GM19043 (cell line): ENCODE measurements at regions not wholly inside any gene's neighbourhood (a gene's known extent, or its start where the extent isn't known, plus 50 kb on each side); places are given as distances from the start of the nearest gene placed in this dataset.

ENCODE experiments used
- ATAC-seq: cut with Tn5 transposase; IDR thresholded peaks from one replicate; pipeline ENCODE4 v1.9.1; 2021; ENCODE audit warnings: low read depth; ENCODE audit not compliant: unreplicated experiment

DNA sequence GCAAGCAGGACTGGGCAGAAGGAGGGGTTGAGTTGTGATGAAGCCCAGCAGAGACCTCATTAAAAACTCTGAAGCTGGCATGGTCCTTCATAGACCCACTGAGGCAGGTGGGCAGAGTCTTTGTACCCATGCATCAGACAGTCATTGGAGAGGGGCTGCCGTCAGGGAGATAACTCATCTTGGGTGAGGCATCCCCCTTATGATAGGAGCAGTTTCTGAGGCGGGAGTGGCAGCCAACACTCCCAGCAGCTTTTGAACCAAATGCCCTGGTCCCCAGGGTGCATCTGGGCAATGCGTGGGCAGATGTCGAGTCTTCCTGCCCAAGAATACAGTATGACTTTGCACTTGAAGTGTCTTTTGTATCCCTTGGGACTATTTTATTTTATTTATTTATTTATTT, 68.1 kb downstream of the HTR5A start:
- no peak for ATAC-seq

DNA sequence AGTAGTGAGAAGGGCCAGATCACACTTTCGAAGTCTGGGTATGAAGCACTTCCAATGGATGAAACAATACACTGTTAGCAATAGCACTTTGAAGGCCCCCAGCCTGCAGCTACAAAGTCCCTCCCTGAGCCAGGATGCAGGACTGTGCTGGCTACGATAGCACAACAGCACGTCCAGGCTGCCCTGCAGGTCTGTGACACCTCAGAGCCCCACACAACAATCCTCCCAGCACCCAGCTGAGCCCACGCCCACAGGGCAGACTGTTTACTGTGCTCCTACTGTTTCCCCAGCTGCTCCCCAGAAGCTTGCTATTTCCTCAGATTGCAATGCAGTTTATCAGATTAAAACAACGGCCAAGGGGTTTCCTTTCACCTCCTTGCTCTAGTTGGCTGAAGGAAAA, 71.4 kb downstream of the HTR5A start:
- ATAC-seq = no peak

DNA sequence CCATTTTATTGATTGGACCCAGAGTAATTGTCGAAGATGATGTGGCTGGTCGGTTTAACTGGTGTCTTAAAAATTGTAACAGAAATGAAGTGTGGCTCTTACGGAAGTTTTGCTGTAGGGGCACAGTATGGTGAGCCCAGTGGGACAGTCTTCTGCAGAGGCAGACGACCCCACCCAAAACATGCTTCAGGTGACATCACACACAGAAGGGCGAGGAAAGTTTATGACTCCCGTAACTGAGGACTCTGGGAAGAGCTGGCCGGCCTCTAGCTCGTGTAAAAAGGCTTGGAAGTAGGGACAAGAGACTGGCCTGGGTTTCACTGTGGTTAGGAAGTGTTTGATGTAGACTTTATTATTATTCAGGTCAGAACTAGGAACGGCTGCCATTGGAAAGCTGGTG, 73.3 kb downstream of the HTR5A start:
- ATAC-seq = no peak

DNA sequence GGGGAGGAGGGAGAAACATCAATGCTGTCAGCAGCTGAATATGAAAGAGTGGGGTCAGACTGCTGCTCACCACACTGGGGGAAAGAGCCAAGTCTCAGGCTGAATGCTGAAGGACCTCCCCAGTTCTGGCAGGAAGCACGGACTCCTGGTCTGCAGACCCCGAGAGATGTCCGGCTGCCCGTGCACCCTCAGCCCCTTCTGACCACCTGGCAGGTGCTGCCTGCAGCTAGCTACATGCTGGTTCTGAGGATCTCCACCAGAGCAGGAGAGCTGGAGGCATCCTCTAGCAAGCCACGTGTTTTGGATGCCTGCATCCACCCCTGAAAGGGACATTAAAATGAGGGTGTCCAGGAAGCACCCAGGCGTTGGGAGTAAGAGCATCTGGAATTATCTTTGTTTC, 74.2 kb downstream of the HTR5A start:
- no peak for ATAC-seq

DNA sequence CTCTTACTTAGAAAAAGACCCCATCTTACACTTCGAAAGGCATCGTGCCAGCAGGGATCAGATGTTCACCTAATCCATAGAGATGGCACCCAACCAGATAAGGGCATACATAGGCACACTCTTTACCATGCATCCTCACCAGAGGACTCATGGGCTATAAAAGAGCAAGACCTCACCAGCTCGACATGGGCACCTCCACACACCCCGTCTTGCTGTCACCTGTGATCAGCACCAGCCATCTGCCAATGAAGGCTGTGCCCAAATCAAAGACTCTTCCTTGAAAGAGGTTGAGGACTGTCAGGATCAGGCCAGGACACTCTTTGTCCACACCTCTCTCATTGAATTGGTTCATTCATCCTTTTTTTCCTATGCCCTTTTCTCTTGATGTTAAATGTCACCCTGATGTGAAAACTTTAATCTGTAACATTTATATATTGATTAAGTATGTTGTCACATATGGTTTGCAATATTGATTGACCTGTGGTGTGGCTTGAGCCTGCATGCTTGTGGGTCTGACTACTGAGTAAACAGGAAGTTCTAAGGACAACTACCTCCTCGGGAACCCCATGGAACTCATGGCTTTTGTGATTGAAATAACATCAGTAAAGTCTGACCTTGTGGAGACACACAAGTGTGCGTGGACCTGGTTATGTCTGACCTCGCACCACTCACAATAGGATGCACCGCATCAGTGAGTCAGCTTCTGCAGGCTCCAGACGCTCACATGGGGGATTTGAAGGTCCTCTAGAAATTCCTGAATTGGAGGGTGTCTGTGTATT, 75.5 kb downstream of the HTR5A start:
- ATAC-seq = no peak

DNA sequence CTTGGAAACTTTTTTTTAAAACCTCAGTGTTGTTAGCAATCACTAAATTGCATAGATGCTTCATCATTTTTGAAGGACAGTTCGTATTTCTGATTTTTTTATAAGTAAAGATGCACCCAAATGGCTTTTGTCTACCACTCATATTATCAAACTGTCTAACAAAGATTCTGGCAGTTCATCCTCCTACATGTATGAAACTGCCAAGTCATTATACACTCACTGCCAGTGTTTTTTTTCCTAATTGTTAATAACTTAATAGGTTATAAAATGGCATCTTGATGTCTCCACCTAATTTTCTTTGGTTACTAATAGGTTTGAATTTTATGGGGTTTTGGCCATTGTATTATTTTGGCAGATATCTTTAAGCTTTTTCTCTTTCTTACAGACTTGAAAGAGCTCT, 77.0 kb downstream of the HTR5A start:
- ATAC-seq = no peak

DNA sequence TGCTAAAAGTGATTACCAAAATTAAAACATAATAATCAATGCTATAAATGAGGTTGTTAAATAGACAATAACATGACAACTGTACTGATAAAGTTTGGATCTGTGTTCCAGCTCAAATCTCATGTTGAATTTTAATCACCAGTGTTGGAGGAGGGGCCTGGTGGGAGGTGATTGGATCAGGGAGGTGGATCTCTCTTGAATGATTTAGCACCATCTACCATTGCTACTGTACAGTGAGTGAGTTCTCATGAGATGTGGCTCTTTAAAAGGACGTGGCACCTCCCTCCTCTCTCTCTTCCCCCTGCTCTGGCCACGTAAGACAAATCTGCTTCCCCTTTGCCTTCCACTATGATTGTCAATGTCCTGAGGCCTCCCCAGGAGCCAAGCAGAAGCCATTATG, 77.5 kb downstream of the HTR5A start:
- no peak for ATAC-seq

DNA sequence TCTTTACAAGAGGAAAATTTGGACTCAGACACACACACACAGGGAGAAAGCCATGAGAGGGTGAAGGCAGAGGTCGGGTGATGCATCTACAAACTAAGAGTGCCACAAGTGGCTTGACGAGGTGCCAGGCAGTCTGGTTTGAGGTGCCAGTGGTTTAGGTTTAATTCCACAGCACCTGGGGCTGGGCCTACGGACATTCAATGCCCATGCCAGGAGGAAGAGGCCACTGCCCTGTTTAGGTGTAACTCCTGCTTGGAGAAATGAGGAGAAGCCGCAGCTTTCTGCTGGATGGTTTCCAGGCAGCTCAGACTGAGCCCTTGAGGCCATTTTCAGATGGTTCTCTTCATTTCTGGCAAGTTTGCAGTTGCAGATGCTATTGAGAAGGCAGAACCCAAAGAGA, 83.6 kb downstream of the HTR5A start:
- ATAC-seq = no peak

DNA sequence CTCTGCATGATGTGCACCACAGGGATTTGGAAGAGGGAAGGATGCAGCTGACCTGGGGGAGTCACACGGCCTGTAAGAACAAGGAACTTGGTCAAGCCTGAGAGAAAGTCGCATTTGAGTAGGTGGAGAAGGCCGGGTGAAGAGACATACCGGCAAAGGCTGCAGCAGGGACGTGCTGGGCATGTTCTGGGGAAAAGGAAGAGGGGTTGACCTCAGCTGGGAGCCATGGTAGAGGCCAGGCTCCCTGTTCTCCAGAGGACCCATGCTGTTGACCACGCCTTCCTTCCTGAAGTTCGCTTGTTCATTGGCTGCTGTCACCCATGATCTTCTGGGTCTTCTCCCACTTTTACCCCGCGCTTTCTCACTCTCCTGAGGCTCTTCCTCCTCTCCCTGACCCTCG, 84.5 kb downstream of the HTR5A start:
- no peak for ATAC-seq

DNA sequence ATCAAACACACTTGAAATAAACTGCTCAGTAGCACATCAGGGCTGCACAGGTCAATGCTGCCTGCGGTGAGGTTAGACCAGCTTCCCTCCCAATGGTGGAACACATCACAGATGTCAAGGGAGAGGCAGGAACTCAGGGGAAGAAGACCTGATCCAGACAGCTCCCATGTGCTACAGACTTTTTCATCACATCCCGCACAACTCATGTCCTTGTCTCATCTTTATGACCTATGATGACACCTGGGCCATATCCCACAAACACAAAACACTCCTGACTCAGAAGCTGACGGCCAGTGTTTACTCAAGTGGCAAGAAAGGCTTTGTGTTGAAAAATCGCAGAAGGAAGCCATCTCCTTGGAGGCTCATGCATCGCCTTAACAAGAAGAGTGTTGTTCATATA, 91.6 kb downstream of the HTR5A start:
- ATAC-seq = no peak

DNA sequence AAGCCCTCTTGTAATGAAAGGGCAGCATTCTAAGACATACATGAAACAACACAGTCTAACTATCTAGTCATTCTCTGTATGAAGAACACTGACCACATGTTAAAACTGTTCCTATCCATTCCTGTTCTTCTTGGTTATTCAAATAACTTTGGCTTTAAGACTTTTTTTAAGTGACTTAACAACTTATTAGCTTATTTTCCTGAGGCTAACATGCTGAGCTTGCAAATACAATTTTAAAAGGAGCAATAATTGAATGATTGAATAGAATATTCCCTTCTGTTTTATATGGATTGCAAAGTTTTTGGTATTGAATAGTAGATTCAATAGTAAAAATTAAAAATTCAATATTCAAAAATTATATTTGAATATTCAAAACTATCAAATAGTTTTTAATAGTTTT, 92.3 kb downstream of the HTR5A start:
- ATAC-seq = no peak

DNA sequence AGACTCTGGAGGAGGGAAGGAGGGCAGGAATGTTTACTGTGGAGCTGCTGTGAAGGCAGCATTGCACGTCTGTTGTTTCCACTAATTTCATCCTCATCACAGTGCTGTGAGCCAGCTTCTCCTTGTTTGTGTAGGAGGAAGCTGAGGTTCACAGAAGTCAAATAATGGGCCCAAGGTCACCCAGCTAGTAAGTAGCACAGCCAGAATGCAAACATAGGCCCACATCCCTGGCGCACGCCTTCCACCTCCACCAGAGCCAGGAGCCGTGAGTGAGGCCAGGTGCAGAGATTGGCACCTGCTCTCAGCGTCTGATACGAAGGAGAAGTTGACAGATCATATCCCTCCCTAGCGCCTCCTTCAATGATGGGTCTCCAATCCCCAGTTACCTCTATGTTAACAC, 93.6 kb downstream of the HTR5A start:
- ATAC-seq = no peak

DNA sequence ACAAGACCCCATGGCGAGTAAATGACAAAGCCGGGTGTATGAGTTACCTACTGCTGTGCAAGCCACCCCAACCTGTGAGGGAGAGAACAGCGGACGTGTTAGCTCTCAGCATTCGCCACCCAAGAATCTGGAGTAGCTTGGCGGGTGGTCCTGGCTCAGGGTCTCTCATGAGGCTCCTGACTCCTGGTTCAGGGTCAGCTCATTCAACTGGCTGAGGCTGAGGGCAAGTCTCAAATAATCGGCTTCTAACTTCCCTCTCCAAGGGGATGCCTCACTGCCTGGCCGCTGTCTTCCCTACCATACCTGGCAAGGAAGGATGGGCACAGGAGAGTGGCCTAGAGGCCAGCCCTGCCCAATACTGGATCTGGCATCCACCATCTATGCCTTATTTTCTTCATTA, 94.2 kb downstream of the HTR5A start:
- no peak for ATAC-seq

DNA sequence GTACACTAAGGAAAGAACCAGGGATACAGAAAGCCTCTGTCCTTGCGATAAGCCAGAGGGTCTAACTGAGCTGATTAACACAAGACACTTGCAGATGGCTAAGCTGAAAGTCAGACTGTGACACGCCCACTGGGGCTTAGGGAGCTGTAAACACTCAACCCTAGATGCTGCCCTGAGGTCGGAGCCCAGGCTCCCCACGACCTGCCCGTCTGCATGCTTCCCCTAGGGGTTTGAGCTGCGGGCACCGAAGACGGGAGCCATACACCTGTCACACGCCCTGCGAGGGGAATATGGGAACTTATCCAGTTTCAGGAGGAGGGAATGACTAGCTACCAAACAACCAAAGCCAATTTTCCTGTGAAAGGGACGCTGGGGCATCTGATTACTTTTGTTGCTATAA, 96.0 kb downstream of the HTR5A start:
- ATAC-seq = no peak

DNA sequence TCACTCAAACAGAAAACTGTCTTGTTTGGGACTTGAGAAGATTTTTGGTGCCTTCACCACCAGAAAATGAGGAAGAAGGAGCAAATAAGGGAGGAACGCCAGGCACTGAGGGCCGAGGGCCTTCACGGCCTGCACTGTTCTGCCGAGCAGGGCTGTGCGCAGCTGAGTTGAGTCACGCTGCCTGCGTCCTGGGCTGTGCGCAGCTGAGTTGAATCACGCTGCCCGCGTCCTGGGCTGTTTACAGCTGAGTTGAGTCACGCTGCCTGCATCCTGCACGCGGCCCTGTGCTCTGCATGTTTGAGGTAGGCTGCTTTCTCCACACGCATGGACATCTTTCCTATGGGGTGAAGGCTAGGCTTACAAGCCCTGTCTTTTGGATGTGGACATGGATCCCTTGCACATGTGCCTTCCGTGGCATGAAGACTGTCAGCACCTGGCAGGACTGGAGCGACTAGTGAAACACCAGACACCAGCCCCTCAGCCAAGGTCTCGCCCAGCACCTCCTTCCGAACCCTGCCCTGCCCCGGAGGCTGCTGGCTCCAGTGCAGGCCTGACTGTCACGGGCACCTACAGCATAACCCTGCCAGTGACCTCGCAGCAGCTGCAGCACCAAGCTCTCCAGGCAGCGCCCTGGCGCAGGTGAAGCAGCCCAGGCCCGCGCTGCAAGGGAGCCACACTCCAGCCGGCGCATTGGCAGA, 96.7 kb downstream of the HTR5A start:
- no peak for ATAC-seq

DNA sequence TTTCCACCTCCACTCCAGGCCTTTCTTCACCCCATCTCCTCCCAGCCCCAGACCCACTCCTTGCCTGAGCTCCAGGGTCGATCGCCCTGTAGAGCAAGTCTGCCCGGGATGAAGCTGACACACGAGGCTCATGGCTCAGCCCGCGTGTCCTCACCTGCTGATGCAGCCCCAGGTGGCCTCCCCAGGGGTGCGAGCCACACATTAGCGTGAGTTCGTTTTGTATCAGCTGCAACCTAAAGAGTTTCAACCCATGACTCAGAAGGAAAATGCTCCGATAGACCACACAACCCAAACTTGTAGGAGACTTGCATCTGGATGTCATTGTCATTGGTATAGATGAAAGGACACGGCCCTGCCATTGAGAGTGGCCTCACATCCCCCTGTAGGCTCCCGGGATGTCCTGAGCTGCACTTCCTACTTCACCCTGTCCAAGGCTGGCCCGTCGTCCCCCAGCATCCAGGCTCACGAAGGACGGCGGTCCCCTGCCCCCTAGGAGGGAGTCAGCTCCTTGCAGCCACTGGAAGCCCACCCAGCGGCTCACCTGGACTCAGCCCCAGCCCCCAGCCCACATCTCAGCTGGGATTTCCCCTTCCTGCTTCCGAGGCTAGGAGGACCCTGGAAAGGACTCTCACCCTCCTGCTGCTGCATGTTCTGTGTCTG, 97.7 kb downstream of the HTR5A start:
- no peak for ATAC-seq

DNA sequence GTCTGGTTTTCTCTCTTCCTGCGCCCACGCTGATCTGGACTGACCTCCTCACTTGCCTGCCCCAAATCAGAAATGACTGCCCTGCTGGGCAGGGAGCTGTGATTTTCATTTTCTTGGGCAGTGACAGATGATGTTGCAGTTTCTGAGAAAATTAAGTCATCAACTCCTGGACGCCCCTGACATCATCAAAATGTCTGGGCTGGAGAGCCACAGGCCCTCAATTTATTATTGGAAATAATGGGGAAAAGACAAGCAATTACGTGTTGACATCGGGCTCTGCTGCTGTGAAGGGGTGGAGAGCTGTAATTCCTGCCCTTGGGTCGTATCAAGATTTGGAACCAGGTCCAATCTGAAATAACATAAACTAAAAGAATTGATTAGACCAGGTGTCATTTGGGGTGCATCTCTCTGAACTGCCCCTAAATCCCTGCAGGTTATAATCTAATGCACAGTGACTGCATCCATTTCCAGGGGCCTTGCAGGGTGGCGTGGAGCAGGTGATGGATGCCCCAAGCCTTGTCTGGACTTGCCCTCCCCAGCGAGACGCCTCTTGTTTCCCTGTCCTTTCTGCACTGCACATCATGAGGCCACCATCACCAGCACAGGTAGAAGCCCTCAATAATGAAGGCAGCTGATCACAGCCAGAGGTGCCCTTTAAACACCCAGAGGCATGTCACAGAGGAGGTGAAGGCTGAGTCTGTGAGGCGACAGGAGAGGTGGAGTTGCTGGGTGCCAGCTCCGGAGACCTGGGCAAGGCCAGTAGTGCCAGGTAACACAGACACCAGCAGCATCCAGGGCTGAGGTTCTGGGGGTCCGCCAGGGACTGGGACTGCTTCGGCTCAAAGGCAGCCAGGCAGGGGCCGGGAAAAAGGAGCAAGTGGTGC, 98.7 kb downstream of the HTR5A start:
- ATAC-seq = no peak

DNA sequence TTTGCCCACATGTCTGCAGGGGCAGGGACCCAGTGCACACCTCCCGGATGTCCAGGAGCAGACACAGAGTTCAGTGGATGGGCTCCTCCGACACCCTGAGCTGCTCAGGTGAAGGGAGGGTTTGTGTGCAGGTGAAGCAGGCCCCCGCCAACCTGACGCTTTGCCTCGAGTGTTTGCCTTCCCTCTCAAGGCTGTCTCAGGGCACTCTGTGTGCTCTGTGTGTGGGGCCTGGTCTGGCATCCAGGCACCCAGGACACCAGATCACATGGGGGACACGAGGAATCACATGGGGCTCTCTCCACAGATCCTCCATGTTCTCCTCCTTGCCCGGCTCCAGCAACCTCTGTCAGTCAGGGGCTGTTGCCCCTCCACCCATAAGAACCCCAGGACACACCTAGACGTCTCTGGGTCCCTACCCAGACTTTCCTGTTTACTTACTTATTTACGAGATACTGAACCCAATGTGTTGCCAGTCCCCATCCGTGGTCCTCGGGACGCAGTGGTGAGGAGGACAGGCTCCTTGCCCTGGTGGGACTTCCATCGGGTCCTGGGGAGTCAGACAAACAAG, 99.5 kb downstream of the HTR5A start:
- ATAC-seq = no peak

DNA sequence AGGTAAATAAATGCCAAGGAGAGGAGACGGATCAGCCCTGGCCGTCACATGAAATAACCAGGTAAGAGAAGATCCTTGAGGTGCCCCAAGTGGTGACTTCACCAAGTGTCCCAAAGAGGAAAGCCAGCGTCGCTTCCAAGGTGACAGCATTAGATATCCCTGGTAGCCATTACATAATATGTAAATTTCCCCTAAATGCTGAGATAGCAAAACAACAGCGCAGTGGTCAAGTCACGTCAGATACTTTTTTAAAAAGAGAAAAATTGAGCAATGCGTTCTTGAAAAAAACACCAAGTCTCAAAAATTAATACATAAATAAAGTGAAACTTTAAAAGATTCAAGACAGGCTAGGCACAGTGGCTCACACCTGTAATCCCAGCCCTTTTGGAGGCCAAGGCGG, 100.2 kb downstream of the HTR5A start:
- no peak for ATAC-seq

DNA sequence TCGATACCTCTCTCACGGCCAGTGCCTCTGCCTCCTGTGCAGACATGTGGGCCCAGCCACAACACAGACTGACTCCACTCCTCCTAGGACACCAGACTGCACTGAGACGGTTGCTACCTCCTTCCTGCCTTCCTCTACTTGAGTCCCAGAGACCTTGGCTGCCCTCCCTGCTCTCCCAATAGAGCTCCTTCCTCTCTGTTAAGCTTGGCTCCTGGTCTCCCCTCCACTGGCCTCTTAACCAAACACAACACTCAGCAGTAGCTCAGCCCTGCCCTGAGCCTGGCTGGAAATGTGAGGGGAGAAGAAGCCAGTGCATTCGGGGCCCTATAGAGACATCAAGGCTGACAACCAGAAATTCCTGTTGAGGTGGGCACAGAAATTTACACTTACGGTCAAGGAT, 102.0 kb downstream of the HTR5A start:
- ATAC-seq = no peak

DNA sequence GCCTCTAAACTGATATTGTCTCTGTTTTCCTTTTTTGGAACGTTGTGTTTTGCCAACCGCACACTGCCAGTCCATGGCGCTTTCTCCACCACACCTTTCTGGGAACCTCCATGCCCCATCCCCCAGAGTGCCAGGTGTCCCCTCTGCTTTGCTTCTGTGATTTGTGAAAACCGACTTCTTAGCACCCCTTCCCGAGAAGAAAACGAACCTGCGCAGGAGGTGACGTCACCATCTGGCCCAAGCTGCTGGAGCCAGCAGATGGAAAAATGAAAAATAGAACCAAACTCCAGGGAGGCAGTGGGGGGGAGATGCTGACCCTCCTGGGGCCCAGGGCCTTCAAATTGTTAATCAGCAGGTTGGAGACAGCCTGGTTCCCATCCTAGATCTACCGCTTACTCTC, 103.8 kb downstream of the HTR5A start:
- ATAC-seq = no peak
